ENCODE measurements at regions not wholly inside any gene's neighbourhood (a gene's known extent, or its start where the extent isn't known, plus 50 kb on each side); places are given as distances from the start of the nearest gene placed in this dataset.

GRCh38 chr11:115693002-115693401 is 188.8 kb upstream of the CADM1 start:
- Histone ChIP-seq H3K27me3 (ENCODE audit: control insufficient read depth in 4 of 4, insufficient read depth in 4 of 4, low read length in 3 of 4) (peaks cover 0 to 9% (median 1%) of the 10 kb centered on the region in 4 donors), H3K9me3 (ENCODE audit: control insufficient read depth in 4 of 4, low read length in 3 of 4) (no peaks in the 10 kb centered on the region), H3K9ac (ENCODE audit: low read depth in 1 of 2, low read length in 2 of 2) (no peak overlapping the region), H3K36me3 (ENCODE audit: control insufficient read depth in 4 of 4, insufficient read depth in 3 of 4, low read depth in 1 of 4, low read length in 3 of 4) (no peaks in the 10 kb centered on the region), H3K27ac (ENCODE audit: low read depth in 1 of 2, low read length in 2 of 2) (no peak overlapping the region), H3K4me3 (ENCODE audit: low read depth in 1 of 3, low read length in 3 of 3) (no peak overlapping the region), H3K4me1 (ENCODE audit: control insufficient read depth in 4 of 4, insufficient read depth in 4 of 4, low read length in 3 of 4) (no peaks in the 10 kb centered on the region)
- TF ChIP-seq REST (IDR thresholded peaks at IDR 0.05) (no peak), CTCF (IDR thresholded peaks at IDR 0.05; ENCODE audit: low read depth, low read length, missing input control) (no peak), EGR1 (IDR thresholded peaks at IDR 0.05; ENCODE audit: low read depth in 2 of 2) (no peak), TAF1 (conservative IDR thresholded peaks at IDR 0.05) (no peak), FOXA1 (IDR thresholded peaks at IDR 0.05) (no peak), FOXA2 (IDR thresholded peaks at IDR 0.05) (no peak), RAD21 (IDR thresholded peaks at IDR 0.05) (no peak), MAX (IDR thresholded peaks at IDR 0.05) (no peak), SP1 (IDR thresholded peaks at IDR 0.05) (no peak), HNF4A (conservative IDR thresholded peaks at IDR 0.05) (no peak), ZBTB33 (IDR thresholded peaks at IDR 0.05) (no peak), JUND (IDR thresholded peaks at IDR 0.05) (no peak), GABPA (IDR thresholded peaks at IDR 0.05 in 1 of 2, conservative IDR thresholded peaks at IDR 0.05 in 1 of 2) (no peak), YY1 (IDR thresholded peaks at IDR 0.05) (no peak)
- 84% methylated on average over 3 of the region's 3 CpGs for WGBS
- no peak for DNase-seq (ENCODE audit: low spot score)

- no peak overlapping the region for H3K27ac ChIP-seq (ENCODE audit: low read depth in 1 of 2, low read length in 2 of 2)
- no peak for DNase-seq (ENCODE audit: low spot score)
- H3K4me1 ChIP-seq (ENCODE audit: control insufficient read depth in 4 of 4, insufficient read depth in 4 of 4, low read length in 3 of 4): no peaks in the 10 kb centered on the region
- H3K9ac ChIP-seq (ENCODE audit: low read depth in 1 of 2, low read length in 2 of 2): no peak overlapping the region
- H3K4me3 ChIP-seq (ENCODE audit: low read depth in 1 of 3, low read length in 3 of 3): no peak overlapping the region
- WGBS: 63% methylated on average over 3 of the region's 3 CpGs
- no peaks in the 10 kb centered on the region for H3K36me3 ChIP-seq (ENCODE audit: control insufficient read depth in 4 of 4, insufficient read depth in 3 of 4, low read depth in 1 of 4, low read length in 3 of 4)
- H3K9me3 ChIP-seq (ENCODE audit: control insufficient read depth in 4 of 4, low read length in 3 of 4): no peaks in the 10 kb centered on the region
- peaks cover 0 to 9% (median 1%) of the 10 kb centered on the region in 4 donors for H3K27me3 ChIP-seq (ENCODE audit: control insufficient read depth in 4 of 4, insufficient read depth in 4 of 4, low read length in 3 of 4)
- TF ChIP-seq ATF3 (IDR thresholded peaks at IDR 0.05): no peak
- TF ChIP-seq HNF4G (IDR thresholded peaks at IDR 0.05): no peak
- TF ChIP-seq JUND (IDR thresholded peaks at IDR 0.05): no peak
- no peak for TF ChIP-seq FOXA2 (IDR thresholded peaks at IDR 0.05)
- TF ChIP-seq RAD21 (IDR thresholded peaks at IDR 0.05): no peak
- no peak for TF ChIP-seq MAX (IDR thresholded peaks at IDR 0.05)
Measured at GRCh38 chr11:115691030-115691429, 186.8 kb upstream of the CADM1 start.
